K562 (cell line): ENCODE measurements at regions not wholly inside any gene's neighbourhood (a gene's known extent, or its start where the extent isn't known, plus 50 kb on each side); places are given as distances from the start of the nearest gene placed in this dataset.

Source experiments
- ATAC-seq: fragments of 200-7000 bp; cut with Tn5 transposase; 3 replicates; pipeline ENCODE4 v1.9.1; 2020; ENCODE audit warnings: moderate library complexity
- BruUV-seq: library from RNA; stranded (reverse); fragments of 400-500 nt; replicated peaks from 2 replicates; lab custom pipeline; 2021; lab: Mats Ljungman, UMichigan
- CTCF ChIA-PET: fragments of 300-600 bp; formaldehyde crosslinking; extraction: SDS; loops from one replicate; lab custom pipeline; 2021; ENCODE audit warnings: low intra/inter-chr PET ratio; lab: Yijun Ruan, JAX
- POLR2A ChIA-PET: fragments of 300-600, 350-650 bp; sonication (Branson Sonifier 250); formaldehyde crosslinking; extraction: SDS; loops from one replicate; lab custom pipeline; 2021; ENCODE audit warnings: antibody characterized with exemption, inconsistent platforms; lab: Yijun Ruan, JAX
- DNase-seq, 4 experiments: peaks; one replicate each; pipeline versions ENCODE4 v3.0.0 to v3.0.0-alpha.2; 2011 to 2018; ENCODE audit warnings: low spot score in 3 of 4, mixed read lengths in 3 of 4; ENCODE audit errors: extremely low read depth in 1 of 4
- FAIRE-seq: peaks from 2 replicates; lab custom pipeline; 2011; peaks lifted over from hg19 to GRCh38; lab: Jason Lieb, UNC
- H2AFZ ChIP-seq: 2 replicates; pipeline ENCODE4 v1.6.0; 2011; ENCODE audit warnings: low read depth, low read length, control low read depth, inconsistent platforms
- H3K27ac ChIP-seq: fragments of 200-600 bp; 3 replicates; pipeline ENCODE4 v1.8.0; 2011; ENCODE audit warnings: low read depth, mild to moderate bottlenecking, control low read depth, inconsistent platforms, low read length, moderate library complexity, mixed read lengths; ENCODE audit errors: extremely low read depth
- H3K27me3 ChIP-seq, 2 experiments: fragments of 300-600 bp in 1 of 2; 2 replicates in 1 of 2; 3 replicates in 1 of 2; pipeline versions ENCODE4 v1.6.0 to v1.8.0; 2011; ENCODE audit warnings: inconsistent platforms in 2 of 2, low read length in 2 of 2, mild to moderate bottlenecking in 1 of 2, mixed read lengths in 1 of 2, moderate library complexity in 1 of 2; ENCODE audit not compliant: control insufficient read depth in 2 of 2, insufficient read depth in 2 of 2
- H3K36me3 ChIP-seq: fragments of 300-600 bp; 3 replicates; pipeline ENCODE4 v1.8.0; 2011; ENCODE audit warnings: mild to moderate bottlenecking, low read length, inconsistent platforms; ENCODE audit not compliant: control insufficient read depth, insufficient read depth
- H3K4me1 ChIP-seq, 2 experiments: fragments of 200-600 bp in 1 of 2; replicated peaks in 1 of 2; 2 replicates in 1 of 2; 3 replicates in 1 of 2; pipeline versions ENCODE4 v1.5.1 to v1.8.0; 2011; ENCODE audit warnings: inconsistent platforms in 2 of 2, low read length in 2 of 2, mild to moderate bottlenecking in 1 of 2, mixed read lengths in 1 of 2, moderate library complexity in 1 of 2; ENCODE audit not compliant: control insufficient read depth in 2 of 2, insufficient read depth in 2 of 2
- H3K4me2 ChIP-seq: 2 replicates; pipeline ENCODE4 v1.6.1; 2011; ENCODE audit warnings: low read length, control low read depth, inconsistent platforms, mixed read lengths; ENCODE audit not compliant: insufficient read depth
- H3K4me3 ChIP-seq: fragments of 200-600 bp; sonication (generic), shearing (Covaris generic); 2 replicates; pipeline ENCODE4 v1.5.1; 2016; ENCODE audit warnings: control low read depth, inconsistent platforms
- H3K79me2 ChIP-seq: fragments of 200-600 bp; 3 replicates; pipeline ENCODE4 v1.8.0; 2011; ENCODE audit warnings: low read length, inconsistent platforms; ENCODE audit not compliant: control insufficient read depth, insufficient read depth
- H3K9ac ChIP-seq, 2 experiments: 2 replicates each; pipeline versions ENCODE4 v1.6.0 to v1.6.1; 2011; ENCODE audit warnings: low read depth in 2 of 2, low read length in 2 of 2, control low read depth in 1 of 2, inconsistent platforms in 1 of 2, mild to moderate bottlenecking in 1 of 2, mixed read lengths in 1 of 2; ENCODE audit not compliant: insufficient read depth in 1 of 2
- H3K9me1 ChIP-seq: one replicate; pipeline ENCODE4 v1.6.0; 2011; ENCODE audit warnings: inconsistent platforms, mild to moderate bottlenecking, low read length, moderate library complexity; ENCODE audit not compliant: control insufficient read depth, insufficient read depth
- H3K9me3 ChIP-seq: replicated peaks from 2 replicates; pipeline ENCODE4 v1.5.1; 2011; ENCODE audit warnings: low read depth, low read length, inconsistent platforms; ENCODE audit not compliant: control insufficient read depth, insufficient read depth
- H4K20me1 ChIP-seq: replicated peaks from 2 replicates; pipeline ENCODE4 v1.6.1; 2011; ENCODE audit warnings: low read length, inconsistent platforms, mixed read lengths; ENCODE audit not compliant: control insufficient read depth, insufficient read depth
- E2F1 ChIP-seq: sonication (generic); formaldehyde crosslinking; IDR thresholded peaks from 2 replicates; pipeline ENCODE4 v1.8.1; 2023; ENCODE audit warnings: mild to moderate bottlenecking, missing genetic modification reagents, moderate library complexity
- ETV6 ChIP-seq, 3 experiments: fragments of 150-350 bp in 1 of 3; sonication (generic) in 1 of 3; formaldehyde crosslinking in 1 of 3; IDR thresholded peaks; 2 replicates each; pipeline versions ENCODE4 v1.6.1 to v1.8.0; 2014 to 2022; ENCODE audit warnings: borderline replicate concordance in 2 of 3, low read depth in 2 of 3, antibody characterized with exemption in 1 of 3, low read length in 1 of 3, mild to moderate bottlenecking in 1 of 3, missing genetic modification reagents in 1 of 3
- GABPB1 ChIP-seq: sonication (generic); formaldehyde crosslinking; IDR thresholded peaks from 2 replicates; pipeline ENCODE4 v1.8.0; 2022; ENCODE audit warnings: mild to moderate bottlenecking, missing genetic modification reagents
- MCM2 ChIP-seq: fragments of 450-650 bp; IDR thresholded peaks from 2 replicates; pipeline ENCODE4 v1.6.1; 2017; ENCODE audit warnings: low read depth, mild to moderate bottlenecking
- NUFIP1 ChIP-seq: fragments of 450-650 bp; IDR thresholded peaks from 2 replicates; pipeline ENCODE4 v1.6.1; 2018; ENCODE audit not compliant: partially characterized antibody
- RAD21 ChIP-seq, 2 experiments: fragments of 250-450 bp in 1 of 2; fragments of 450-650 bp in 1 of 2; sonication (Bioruptor Pico) in 1 of 2; formaldehyde crosslinking in 1 of 2; IDR thresholded peaks in 1 of 2; conservative IDR thresholded peaks in 1 of 2; 2 replicates each; pipeline versions ENCODE4 v1.4.0 to v1.8.0; 2020 to 2022; ENCODE audit warnings: mild to moderate bottlenecking in 2 of 2, moderate library complexity in 1 of 2
- RFX7 ChIP-seq: fragments of 250-450 bp; sonication (Bioruptor Pico); IDR thresholded peaks from 2 replicates; pipeline ENCODE4 v1.5.1; 2021; ENCODE audit warnings: mild to moderate bottlenecking
- RREB1 ChIP-seq: fragments of 250-450 bp; sonication (Bioruptor Pico); IDR thresholded peaks from 2 replicates; pipeline ENCODE4 v1.4.0; 2020
- SMARCE1 ChIP-seq: fragments of 450-650 bp; IDR thresholded peaks from 2 replicates; pipeline ENCODE4 v1.7.1; 2016; ENCODE audit warnings: mild to moderate bottlenecking
- ZNF133 ChIP-seq: fragments of 250-450 bp; sonication (Bioruptor Pico); IDR thresholded peaks from 2 replicates; pipeline ENCODE4 v1.4.0; 2020; ENCODE audit warnings: mild to moderate bottlenecking
- ZNF316 ChIP-seq: fragments of 450-650 bp; IDR thresholded peaks from 2 replicates; pipeline ENCODE4 v1.6.1; 2016
- ZNF76 ChIP-seq: fragments of 250-450 bp; sonication (Bioruptor Pico); IDR thresholded peaks from 2 replicates; pipeline ENCODE4 v1.4.0; 2020; ENCODE audit warnings: mild to moderate bottlenecking, moderate library complexity, borderline replicate concordance
- WGBS: fragments of 100-300 bp; shearing (Covaris generic); methylation state at CpG from one replicate; pipeline ENCODE4 v1.1.6; 2016; ENCODE audit warnings: low coverage, mixed read lengths; ENCODE audit not compliant: insufficient coverage; ENCODE audit errors: missing lambda C conversion rate; 5-methylcytosine and 5-hydroxymethylcytosine counted together
- in situ Hi-C: fragments of 300-500 bp; cut with MboI; formaldehyde crosslinking; loops from 4 replicates; pipeline ENCODE4 v1.15.0; 2018; ENCODE audit warnings: inconsistent platforms, mixed read lengths
- intact Hi-C: fragments of 100-400 bp; cut with micrococcal nuclease; formaldehyde crosslinking; loops from 2 replicates; pipeline ENCODE4 v1.14.2; 2022

- no peak for FAIRE-seq
- in situ Hi-C loops = no loop called here
- Histone ChIP-seq H2AFZ (no peak overlapping the region), H3K27ac (no peak overlapping the region), H3K4me2 (no peak overlapping the region), H3K9ac (no peak overlapping the region), H3K4me3 (no peak overlapping the region), H3K9me3 (peaks cover 2% of the 10 kb centered on the region; the same call in 1 of the 2 replicates), H3K27me3 (no peaks in the 10 kb centered on the region), H3K4me1 (no peaks in the 10 kb centered on the region), H4K20me1 (no peaks in the 10 kb centered on the region), H3K9me1 (no peaks in the 10 kb centered on the region), H3K79me2 (no peaks in the 10 kb centered on the region)
- WGBS = 0% methylated on average over 1 of the region's 1 CpG
- ChIA-PET POLR2A (interaction anchor here (0.8 kb wide), 1 partner anchor 31 kb away, joined by 3 read pairs; no protein-coding TSS in a partner anchor), CTCF (no interaction called here)
- no peak for DNase-seq
- no TSS peak for BruUV-seq
- ATAC-seq = no peak
- intact Hi-C loops = no loop called here
- no peak for TF ChIP-seq ZNF76
- TF ChIP-seq SMARCE1 = no peak
- no peak for TF ChIP-seq ZNF133
- no peak for TF ChIP-seq NUFIP1
- TF ChIP-seq RAD21 (CRISPR knock-in tag; conservative IDR thresholded peaks at IDR 0.05 in 1 of 2, IDR thresholded peaks at IDR 0.05 in 1 of 2) = no peak
- TF ChIP-seq RREB1 (CRISPR knock-in tag) = no peak
- no peak for TF ChIP-seq ZNF316
- TF ChIP-seq GABPB1 (CRISPR knock-in tag) = no peak
- TF ChIP-seq MCM2 = no peak
- TF ChIP-seq RFX7 = no peak
- no peak for TF ChIP-seq E2F1
- TF ChIP-seq ETV6 (IDR thresholded peaks at IDR 0.05; ENCODE audit: borderline replicate concordance in 1 of 2, low read depth in 2 of 2, low read length in 1 of 2) = no peak
- no peak for TF ChIP-seq ETV6 (CRISPR knock-in tag; IDR thresholded peaks at IDR 0.05; ENCODE audit: borderline replicate concordance)
- TF ChIP-seq, all 486 proteins: peak for 0
- no peaks in the 10 kb centered on the region for H3K36me3 ChIP-seq
Observed at GRCh38 chr10:52666931-52667330, 105.7 kb downstream of the MBL2 start.
